ENCODE measurements at regions not wholly inside any gene's neighbourhood (a gene's known extent, or its start where the extent isn't known, plus 50 kb on each side); places are given as distances from the start of the nearest gene placed in this dataset.

DNA sequence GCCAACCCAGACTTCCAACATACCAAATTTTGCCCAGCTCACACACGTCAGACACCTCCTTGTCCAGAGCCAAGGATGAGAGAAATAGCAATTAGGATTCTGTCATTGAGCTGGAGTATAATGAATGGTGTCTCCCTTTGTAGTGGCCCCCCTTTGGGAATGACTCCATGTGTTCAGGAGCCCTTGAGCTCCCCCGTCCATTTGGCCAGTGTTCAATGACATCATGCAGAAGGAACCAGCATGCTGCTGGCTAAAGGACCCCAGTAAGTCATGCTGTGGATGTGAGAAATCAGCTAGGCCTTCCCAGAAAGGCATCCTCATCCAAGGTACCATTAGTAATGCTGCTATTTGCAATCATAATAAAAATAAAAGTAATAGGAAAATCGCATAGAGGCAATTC is 158.8 kb upstream of the SRRM4 start:
- Histone ChIP-seq H3K27me3 (ENCODE audit: control insufficient read depth, insufficient read depth, low read length) (no peaks in the 10 kb centered on the region), H3K36me3 (ENCODE audit: control insufficient read depth, insufficient read depth, low read length) (no peaks in the 10 kb centered on the region), H3K27ac (ENCODE audit: insufficient read depth, low read length) (no peak overlapping the region), H2AFZ (ENCODE audit: low read length) (no peak overlapping the region), H3K9ac (ENCODE audit: insufficient read depth, low read length) (no peak overlapping the region), H3K4me3 (replicated peaks in 1 of 4; ENCODE audit: control extremely low read depth in 1 of 4, insufficient read depth in 1 of 4, low read depth in 3 of 4, low read length in 4 of 4) (no peak overlapping the region), H4K20me1 (ENCODE audit: control insufficient read depth, extremely low read depth, insufficient read depth, low read length) (no peaks in the 10 kb centered on the region), H3K4me2 (ENCODE audit: extremely low read depth, insufficient read depth, low read length) (no peak overlapping the region), H3K79me2 (ENCODE audit: control insufficient read depth, insufficient read depth, low read length) (no peaks in the 10 kb centered on the region), H3K4me1 (ENCODE audit: control insufficient read depth, extremely low read depth, insufficient read depth, low read length) (no peaks in the 10 kb centered on the region), H3K9me3 (ENCODE audit: control insufficient read depth, insufficient read depth, low read depth, low read length) (no peaks in the 10 kb centered on the region)
- no peak for DNase-seq (ENCODE audit: low read depth in 2 of 2)
- TF ChIP-seq EZH2 (IDR thresholded peaks at IDR 0.05; ENCODE audit: low read length, missing control alignments) (no peak), CTCF (conservative IDR thresholded peaks at IDR 0.05 in 1 of 2, IDR thresholded peaks at IDR 0.05 in 1 of 2; ENCODE audit: low read depth in 1 of 2, low read length in 2 of 2) (no peak)

GRCh38 chr12:118827047-118827446 is 154.3 kb upstream of the SRRM4 start:
- no peaks in the 10 kb centered on the region for H3K4me1 ChIP-seq (ENCODE audit: control insufficient read depth, extremely low read depth, insufficient read depth, low read length)
- H2AFZ ChIP-seq (ENCODE audit: low read length): no peak overlapping the region
- no peaks in the 10 kb centered on the region for H3K27me3 ChIP-seq (ENCODE audit: control insufficient read depth, insufficient read depth, low read length)
- H3K9ac ChIP-seq (ENCODE audit: insufficient read depth, low read length): no peak overlapping the region
- H3K4me2 ChIP-seq (ENCODE audit: extremely low read depth, insufficient read depth, low read length): no peak overlapping the region
- H3K36me3 ChIP-seq (ENCODE audit: control insufficient read depth, insufficient read depth, low read length): no peaks in the 10 kb centered on the region
- no peak overlapping the region for H3K4me3 ChIP-seq (replicated peaks in 1 of 4; ENCODE audit: control extremely low read depth in 1 of 4, insufficient read depth in 1 of 4, low read depth in 3 of 4, low read length in 4 of 4)
- H3K27ac ChIP-seq (ENCODE audit: insufficient read depth, low read length): no peak overlapping the region
- no peaks in the 10 kb centered on the region for H4K20me1 ChIP-seq (ENCODE audit: control insufficient read depth, extremely low read depth, insufficient read depth, low read length)
- TF ChIP-seq CTCF (conservative IDR thresholded peaks at IDR 0.05 in 1 of 2, IDR thresholded peaks at IDR 0.05 in 1 of 2; ENCODE audit: low read depth in 1 of 2, low read length in 2 of 2) (no peak), EZH2 (IDR thresholded peaks at IDR 0.05; ENCODE audit: low read length, missing control alignments) (no peak)
- H3K9me3 ChIP-seq (ENCODE audit: control insufficient read depth, insufficient read depth, low read depth, low read length): no peaks in the 10 kb centered on the region
- no peaks in the 10 kb centered on the region for H3K79me2 ChIP-seq (ENCODE audit: control insufficient read depth, insufficient read depth, low read length)
- DNase-seq (ENCODE audit: low read depth in 2 of 2): no peak

GRCh38 chr12:118827606-118828005 is 153.7 kb upstream of the SRRM4 start:
- Histone ChIP-seq H3K9ac (ENCODE audit: insufficient read depth, low read length) (no peak overlapping the region), H3K4me3 (replicated peaks in 1 of 4; ENCODE audit: control extremely low read depth in 1 of 4, insufficient read depth in 1 of 4, low read depth in 3 of 4, low read length in 4 of 4) (no peak overlapping the region), H2AFZ (ENCODE audit: low read length) (no peak overlapping the region), H4K20me1 (ENCODE audit: control insufficient read depth, extremely low read depth, insufficient read depth, low read length) (no peaks in the 10 kb centered on the region), H3K27ac (ENCODE audit: insufficient read depth, low read length) (no peak overlapping the region), H3K79me2 (ENCODE audit: control insufficient read depth, insufficient read depth, low read length) (no peaks in the 10 kb centered on the region), H3K4me1 (ENCODE audit: control insufficient read depth, extremely low read depth, insufficient read depth, low read length) (no peaks in the 10 kb centered on the region), H3K4me2 (ENCODE audit: extremely low read depth, insufficient read depth, low read length) (no peak overlapping the region), H3K36me3 (ENCODE audit: control insufficient read depth, insufficient read depth, low read length) (no peaks in the 10 kb centered on the region), H3K9me3 (ENCODE audit: control insufficient read depth, insufficient read depth, low read depth, low read length) (no peaks in the 10 kb centered on the region), H3K27me3 (ENCODE audit: control insufficient read depth, insufficient read depth, low read length) (no peaks in the 10 kb centered on the region)
- DNase-seq (ENCODE audit: low read depth in 2 of 2): no peak
- TF ChIP-seq EZH2 (IDR thresholded peaks at IDR 0.05; ENCODE audit: low read length, missing control alignments): no peak
- TF ChIP-seq CTCF (conservative IDR thresholded peaks at IDR 0.05 in 1 of 2, IDR thresholded peaks at IDR 0.05 in 1 of 2; ENCODE audit: low read depth in 1 of 2, low read length in 2 of 2): no peak
